GM23338 (cell line): ENCODE measurements at regions not wholly inside any gene's neighbourhood (a gene's known extent, or its start where the extent isn't known, plus 50 kb on each side); places are given as distances from the start of the nearest gene placed in this dataset.

Experiments used
- ATAC-seq: fragments of 200-7000 bp; cut with Tn5 transposase; 3 replicates; pipeline ENCODE4 v1.9.1; 2020
- DNase-seq: peaks from one replicate; pipeline ENCODE4 v3.0.0-alpha.2; 2015; ENCODE audit warnings: low spot score
- H2AFZ ChIP-seq: fragments of 200-600 bp; sonication (generic); 2 replicates; pipeline ENCODE4 v1.8.0; 2016; ENCODE audit warnings: antibody characterized with exemption, mild to moderate bottlenecking, moderate library complexity
- H3F3A ChIP-seq: fragments of 200-600 bp; sonication (generic); replicated peaks from 2 replicates; pipeline ENCODE4 v1.8.0; 2017; ENCODE audit warnings: antibody characterized with exemption, mixed run types, low read depth
- H3K27ac ChIP-seq: fragments of 200-600 bp; sonication (generic); 2 replicates; pipeline ENCODE4 v1.6.1; 2016; ENCODE audit warnings: low read depth
- H3K27me3 ChIP-seq: fragments of 200-600 bp; sonication (generic); 2 replicates; pipeline ENCODE4 v1.8.0; 2016; ENCODE audit warnings: mild to moderate bottlenecking, mixed run types, moderate library complexity; ENCODE audit not compliant: insufficient read depth
- H3K36me3 ChIP-seq: fragments of 200-600 bp; sonication (generic); 2 replicates; pipeline ENCODE4 v1.8.0; 2016; ENCODE audit warnings: mild to moderate bottlenecking; ENCODE audit not compliant: insufficient read depth
- H3K4me1 ChIP-seq: fragments of 200-600 bp; sonication (generic); 2 replicates; pipeline ENCODE4 v1.8.0; 2016; ENCODE audit warnings: mild to moderate bottlenecking, moderate library complexity; ENCODE audit not compliant: insufficient read depth
- H3K4me2 ChIP-seq: fragments of 200-600 bp; sonication (generic); 2 replicates; pipeline ENCODE4 v1.7.1; 2017; ENCODE audit warnings: mixed run types
- H3K4me3 ChIP-seq: fragments of 200-600 bp; sonication (generic); 2 replicates; pipeline ENCODE4 v1.6.1; 2016; ENCODE audit warnings: mixed run types
- H3K79me2 ChIP-seq: fragments of 200-600 bp; sonication (generic); replicated peaks from 2 replicates; pipeline ENCODE4 v1.8.0; 2017; ENCODE audit warnings: mild to moderate bottlenecking; ENCODE audit not compliant: insufficient read depth
- H3K9me2 ChIP-seq: fragments of 200-600 bp; sonication (generic); 2 replicates; pipeline ENCODE4 v1.8.0; 2017; ENCODE audit not compliant: insufficient read depth
- H4K20me1 ChIP-seq: fragments of 200-600 bp; sonication (generic); replicated peaks from 2 replicates; pipeline ENCODE4 v1.8.0; 2017; ENCODE audit warnings: mild to moderate bottlenecking; ENCODE audit not compliant: insufficient read depth
- H3K27ac Mint-ChIP-seq: 2 replicates; pipeline ENCODE4 v1.8.0; 2020; ENCODE audit warnings: inconsistent platforms, mild to moderate bottlenecking, moderate library complexity, mixed read lengths
- H3K27me3 Mint-ChIP-seq: 3 replicates; pipeline ENCODE4 v1.8.0; 2022; ENCODE audit warnings: low read depth, mild to moderate bottlenecking, moderate library complexity, mixed read lengths, inconsistent platforms; ENCODE audit not compliant: insufficient read depth, poor library complexity
- H3K36me3 Mint-ChIP-seq: 3 replicates; pipeline ENCODE4 v1.8.0; 2021; ENCODE audit warnings: low read depth, mild to moderate bottlenecking, inconsistent platforms, moderate library complexity, mixed read lengths
- H3K4me1 Mint-ChIP-seq: 3 replicates; pipeline ENCODE4 v1.8.0; 2020; ENCODE audit warnings: mild to moderate bottlenecking, inconsistent platforms, mixed read lengths
- H3K4me3 Mint-ChIP-seq: 3 replicates; pipeline ENCODE4 v1.8.0; 2021; ENCODE audit warnings: moderate library complexity, mild to moderate bottlenecking, inconsistent platforms, mixed read lengths
- H3K9me3 Mint-ChIP-seq: 3 replicates; pipeline ENCODE4 v1.8.0; 2020; ENCODE audit warnings: moderate library complexity, mild to moderate bottlenecking, inconsistent platforms, mixed read lengths
- CREB1 ChIP-seq: fragments of 250-450 bp; sonication (Bioruptor Pico); IDR thresholded peaks from 2 replicates; pipeline ENCODE4 v1.5.0; 2020; ENCODE audit warnings: low read depth, mild to moderate bottlenecking, moderate library complexity
- ETS1 ChIP-seq: IDR thresholded peaks from 2 replicates; pipeline ENCODE4 v1.6.1; 2016; ENCODE audit warnings: antibody characterized with exemption
- EZH2 ChIP-seq: fragments of 200-600 bp; sonication (generic); IDR thresholded peaks from one replicate; pipeline ENCODE4 v1.8.0; 2017; ENCODE audit warnings: antibody characterized with exemption, mild to moderate bottlenecking, low read depth; ENCODE audit not compliant: unreplicated experiment
- EZH2phosphoT487 ChIP-seq: fragments of 200-600 bp; sonication (generic); IDR thresholded peaks from one replicate; pipeline ENCODE4 v1.8.1; 2018; ENCODE audit warnings: antibody characterized with exemption; ENCODE audit not compliant: unreplicated experiment
- JUNB ChIP-seq: IDR thresholded peaks from one replicate; pipeline ENCODE4 v1.6.1; 2016; ENCODE audit warnings: antibody characterized with exemption; ENCODE audit not compliant: unreplicated experiment
- NANOG ChIP-seq: IDR thresholded peaks from 2 replicates; pipeline ENCODE4 v1.6.1; 2016; ENCODE audit warnings: antibody characterized with exemption, borderline replicate concordance
- POLR2AphosphoS5 ChIP-seq: IDR thresholded peaks from 2 replicates; pipeline ENCODE4 v1.6.1; 2016; ENCODE audit warnings: antibody characterized with exemption, low read depth
- ZNF114 ChIP-seq: fragments of 250-450 bp; sonication (Bioruptor Pico); IDR thresholded peaks from 2 replicates; pipeline ENCODE4 v1.5.0; 2020; ENCODE audit warnings: mild to moderate bottlenecking, moderate library complexity
- ZNF331 ChIP-seq: fragments of 250-450 bp; sonication (Bioruptor Pico); IDR thresholded peaks from 2 replicates; pipeline ENCODE4 v1.5.0; 2020; ENCODE audit warnings: low read depth, mild to moderate bottlenecking, moderate library complexity
- TF ChIP-seq, protein P1 (sequence below): IDR thresholded peaks from one replicate; pipeline ENCODE4 v1.6.1; 2018; ENCODE audit warnings: antibody characterized with exemption; ENCODE audit not compliant: unreplicated experiment
- TF ChIP-seq, protein P2 (sequence below): fragments of 250-450 bp; sonication (Bioruptor Pico); IDR thresholded peaks from 2 replicates; pipeline ENCODE4 v1.5.0; 2020; ENCODE audit warnings: mild to moderate bottlenecking, moderate library complexity
- TF ChIP-seq, protein P3 (sequence below), 2 experiments: fragments of 200-600 bp in 1 of 2; sonication (generic) in 1 of 2; conservative IDR thresholded peaks; 2 replicates each; pipeline versions ENCODE4 v1.5.1 to v1.6.1; 2016 to 2017; ENCODE audit warnings: antibody characterized with exemption in 2 of 2, low read depth in 2 of 2, mild to moderate bottlenecking in 2 of 2, moderate library complexity in 1 of 2

DNA sequence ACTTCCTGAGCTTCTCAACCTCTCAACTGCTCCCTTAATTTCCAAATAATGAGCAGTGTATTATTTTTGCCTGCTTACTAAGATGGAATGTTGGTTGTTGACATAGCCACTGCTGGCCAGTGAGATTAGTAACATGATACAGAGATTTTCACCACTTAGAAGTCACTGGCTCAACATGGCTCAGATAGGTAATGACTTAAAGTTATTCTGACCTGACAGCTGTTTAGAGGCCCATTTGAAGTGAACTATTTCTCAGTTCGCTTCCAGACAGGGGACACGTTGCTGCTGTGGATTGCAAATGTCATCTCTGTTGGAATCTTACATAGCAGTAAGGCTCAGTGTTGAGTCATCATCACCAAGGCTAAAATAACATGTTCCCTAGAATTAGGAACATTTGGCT lies 490.2 kb downstream of the TLE4 start:
- Histone ChIP-seq H3K36me3 (no peaks in the 10 kb centered on the region), H3K4me1 (peaks cover 18% of the 10 kb centered on the region; the same call in 1 of the 2 replicates), H3K4me2 (no peak overlapping the region), H3K27ac (no peak overlapping the region), H3K79me2 (no peaks in the 10 kb centered on the region), H4K20me1 (no peaks in the 10 kb centered on the region), H3K4me3 (no peak overlapping the region), H2AFZ (peak overlapping the region; percentile 34; the same call in 1 of the 2 replicates), H3K9me2 (0 out of 2 replicates have a peak, but pooled peaks cover under 1% of the 10 kb centered on the region), H3K27me3 (no peaks in the 10 kb centered on the region), H3F3A (no peaks in the 10 kb centered on the region)
- H3K4me3 Mint-ChIP-seq, result no peak overlapping the region
- H3K27ac Mint-ChIP-seq, result no peak overlapping the region
- H3K9me3 Mint-ChIP-seq, result peaks cover 7% of the 10 kb centered on the region
- H3K4me1 Mint-ChIP-seq, result peaks cover 23% of the 10 kb centered on the region
- DNase-seq (no peak), ATAC-seq (no peak)
- H3K36me3 Mint-ChIP-seq, result peaks cover 5% of the 10 kb centered on the region; the same call in 1 of the 3 replicates
- TF ChIP-seq, protein P1, sequence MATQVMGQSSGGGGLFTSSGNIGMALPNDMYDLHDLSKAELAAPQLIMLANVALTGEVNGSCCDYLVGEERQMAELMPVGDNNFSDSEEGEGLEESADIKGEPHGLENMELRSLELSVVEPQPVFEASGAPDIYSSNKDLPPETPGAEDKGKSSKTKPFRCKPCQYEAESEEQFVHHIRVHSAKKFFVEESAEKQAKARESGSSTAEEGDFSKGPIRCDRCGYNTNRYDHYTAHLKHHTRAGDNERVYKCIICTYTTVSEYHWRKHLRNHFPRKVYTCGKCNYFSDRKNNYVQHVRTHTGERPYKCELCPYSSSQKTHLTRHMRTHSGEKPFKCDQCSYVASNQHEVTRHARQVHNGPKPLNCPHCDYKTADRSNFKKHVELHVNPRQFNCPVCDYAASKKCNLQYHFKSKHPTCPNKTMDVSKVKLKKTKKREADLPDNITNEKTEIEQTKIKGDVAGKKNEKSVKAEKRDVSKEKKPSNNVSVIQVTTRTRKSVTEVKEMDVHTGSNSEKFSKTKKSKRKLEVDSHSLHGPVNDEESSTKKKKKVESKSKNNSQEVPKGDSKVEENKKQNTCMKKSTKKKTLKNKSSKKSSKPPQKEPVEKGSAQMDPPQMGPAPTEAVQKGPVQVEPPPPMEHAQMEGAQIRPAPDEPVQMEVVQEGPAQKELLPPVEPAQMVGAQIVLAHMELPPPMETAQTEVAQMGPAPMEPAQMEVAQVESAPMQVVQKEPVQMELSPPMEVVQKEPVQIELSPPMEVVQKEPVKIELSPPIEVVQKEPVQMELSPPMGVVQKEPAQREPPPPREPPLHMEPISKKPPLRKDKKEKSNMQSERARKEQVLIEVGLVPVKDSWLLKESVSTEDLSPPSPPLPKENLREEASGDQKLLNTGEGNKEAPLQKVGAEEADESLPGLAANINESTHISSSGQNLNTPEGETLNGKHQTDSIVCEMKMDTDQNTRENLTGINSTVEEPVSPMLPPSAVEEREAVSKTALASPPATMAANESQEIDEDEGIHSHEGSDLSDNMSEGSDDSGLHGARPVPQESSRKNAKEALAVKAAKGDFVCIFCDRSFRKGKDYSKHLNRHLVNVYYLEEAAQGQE, result no peak
- TF ChIP-seq CREB1 (CRISPR knock-in tag) (no peak), ETS1 (no peak), ZNF114 (CRISPR knock-in tag) (no peak), ZNF331 (CRISPR knock-in tag) (no peak), POLR2AphosphoS5 (no peak), EZH2 (no peak), EZH2phosphoT487 (no peak), NANOG (no peak), JUNB (no peak)
- TF ChIP-seq, protein P2, sequence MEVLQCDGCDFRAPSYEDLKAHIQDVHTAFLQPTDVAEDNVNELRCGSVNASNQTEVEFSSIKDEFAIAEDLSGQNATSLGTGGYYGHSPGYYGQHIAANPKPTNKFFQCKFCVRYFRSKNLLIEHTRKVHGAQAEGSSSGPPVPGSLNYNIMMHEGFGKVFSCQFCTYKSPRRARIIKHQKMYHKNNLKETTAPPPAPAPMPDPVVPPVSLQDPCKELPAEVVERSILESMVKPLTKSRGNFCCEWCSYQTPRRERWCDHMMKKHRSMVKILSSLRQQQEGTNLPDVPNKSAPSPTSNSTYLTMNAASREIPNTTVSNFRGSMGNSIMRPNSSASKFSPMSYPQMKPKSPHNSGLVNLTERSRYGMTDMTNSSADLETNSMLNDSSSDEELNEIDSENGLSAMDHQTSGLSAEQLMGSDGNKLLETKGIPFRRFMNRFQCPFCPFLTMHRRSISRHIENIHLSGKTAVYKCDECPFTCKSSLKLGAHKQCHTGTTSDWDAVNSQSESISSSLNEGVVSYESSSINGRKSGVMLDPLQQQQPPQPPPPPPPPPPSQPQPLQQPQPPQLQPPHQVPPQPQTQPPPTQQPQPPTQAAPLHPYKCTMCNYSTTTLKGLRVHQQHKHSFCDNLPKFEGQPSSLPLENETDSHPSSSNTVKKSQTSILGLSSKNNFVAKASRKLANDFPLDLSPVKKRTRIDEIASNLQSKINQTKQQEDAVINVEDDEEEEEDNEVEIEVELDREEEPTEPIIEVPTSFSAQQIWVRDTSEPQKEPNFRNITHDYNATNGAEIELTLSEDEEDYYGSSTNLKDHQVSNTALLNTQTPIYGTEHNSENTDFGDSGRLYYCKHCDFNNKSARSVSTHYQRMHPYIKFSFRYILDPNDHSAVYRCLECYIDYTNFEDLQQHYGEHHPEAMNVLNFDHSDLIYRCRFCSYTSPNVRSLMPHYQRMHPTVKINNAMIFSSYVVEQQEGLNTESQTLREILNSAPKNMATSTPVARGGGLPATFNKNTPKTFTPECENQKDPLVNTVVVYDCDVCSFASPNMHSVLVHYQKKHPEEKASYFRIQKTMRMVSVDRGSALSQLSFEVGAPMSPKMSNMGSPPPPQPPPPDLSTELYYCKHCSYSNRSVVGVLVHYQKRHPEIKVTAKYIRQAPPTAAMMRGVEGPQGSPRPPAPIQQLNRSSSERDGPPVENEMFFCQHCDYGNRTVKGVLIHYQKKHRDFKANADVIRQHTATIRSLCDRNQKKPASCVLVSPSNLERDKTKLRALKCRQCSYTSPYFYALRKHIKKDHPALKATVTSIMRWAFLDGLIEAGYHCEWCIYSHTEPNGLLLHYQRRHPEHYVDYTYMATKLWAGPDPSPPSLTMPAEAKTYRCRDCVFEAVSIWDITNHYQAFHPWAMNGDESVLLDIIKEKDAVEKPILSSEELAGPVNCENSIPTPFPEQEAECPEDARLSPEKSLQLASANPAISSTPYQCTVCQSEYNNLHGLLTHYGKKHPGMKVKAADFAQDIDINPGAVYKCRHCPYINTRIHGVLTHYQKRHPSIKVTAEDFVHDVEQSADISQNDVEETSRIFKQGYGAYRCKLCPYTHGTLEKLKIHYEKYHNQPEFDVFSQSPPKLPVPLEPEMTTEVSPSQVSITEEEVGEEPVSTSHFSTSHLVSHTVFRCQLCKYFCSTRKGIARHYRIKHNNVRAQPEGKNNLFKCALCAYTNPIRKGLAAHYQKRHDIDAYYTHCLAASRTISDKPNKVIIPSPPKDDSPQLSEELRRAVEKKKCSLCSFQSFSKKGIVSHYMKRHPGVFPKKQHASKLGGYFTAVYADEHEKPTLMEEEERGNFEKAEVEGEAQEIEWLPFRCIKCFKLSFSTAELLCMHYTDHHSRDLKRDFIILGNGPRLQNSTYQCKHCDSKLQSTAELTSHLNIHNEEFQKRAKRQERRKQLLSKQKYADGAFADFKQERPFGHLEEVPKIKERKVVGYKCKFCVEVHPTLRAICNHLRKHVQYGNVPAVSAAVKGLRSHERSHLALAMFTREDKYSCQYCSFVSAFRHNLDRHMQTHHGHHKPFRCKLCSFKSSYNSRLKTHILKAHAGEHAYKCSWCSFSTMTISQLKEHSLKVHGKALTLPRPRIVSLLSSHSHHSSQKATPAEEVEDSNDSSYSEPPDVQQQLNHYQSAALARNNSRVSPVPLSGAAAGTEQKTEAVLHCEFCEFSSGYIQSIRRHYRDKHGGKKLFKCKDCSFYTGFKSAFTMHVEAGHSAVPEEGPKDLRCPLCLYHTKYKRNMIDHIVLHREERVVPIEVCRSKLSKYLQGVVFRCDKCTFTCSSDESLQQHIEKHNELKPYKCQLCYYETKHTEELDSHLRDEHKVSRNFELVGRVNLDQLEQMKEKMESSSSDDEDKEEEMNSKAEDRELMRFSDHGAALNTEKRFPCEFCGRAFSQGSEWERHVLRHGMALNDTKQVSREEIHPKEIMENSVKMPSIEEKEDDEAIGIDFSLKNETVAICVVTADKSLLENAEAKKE (CRISPR knock-in tag), result no peak
- TF ChIP-seq, protein P3, sequence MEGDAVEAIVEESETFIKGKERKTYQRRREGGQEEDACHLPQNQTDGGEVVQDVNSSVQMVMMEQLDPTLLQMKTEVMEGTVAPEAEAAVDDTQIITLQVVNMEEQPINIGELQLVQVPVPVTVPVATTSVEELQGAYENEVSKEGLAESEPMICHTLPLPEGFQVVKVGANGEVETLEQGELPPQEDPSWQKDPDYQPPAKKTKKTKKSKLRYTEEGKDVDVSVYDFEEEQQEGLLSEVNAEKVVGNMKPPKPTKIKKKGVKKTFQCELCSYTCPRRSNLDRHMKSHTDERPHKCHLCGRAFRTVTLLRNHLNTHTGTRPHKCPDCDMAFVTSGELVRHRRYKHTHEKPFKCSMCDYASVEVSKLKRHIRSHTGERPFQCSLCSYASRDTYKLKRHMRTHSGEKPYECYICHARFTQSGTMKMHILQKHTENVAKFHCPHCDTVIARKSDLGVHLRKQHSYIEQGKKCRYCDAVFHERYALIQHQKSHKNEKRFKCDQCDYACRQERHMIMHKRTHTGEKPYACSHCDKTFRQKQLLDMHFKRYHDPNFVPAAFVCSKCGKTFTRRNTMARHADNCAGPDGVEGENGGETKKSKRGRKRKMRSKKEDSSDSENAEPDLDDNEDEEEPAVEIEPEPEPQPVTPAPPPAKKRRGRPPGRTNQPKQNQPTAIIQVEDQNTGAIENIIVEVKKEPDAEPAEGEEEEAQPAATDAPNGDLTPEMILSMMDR (conservative IDR thresholded peaks at IDR 0.05; ENCODE audit: low read depth in 2 of 2), result no peak
- no peaks in the 10 kb centered on the region for H3K27me3 Mint-ChIP-seq
